DOHH2 (cell line): ENCODE measurements at regions not wholly inside any gene's neighbourhood (a gene's known extent, or its start where the extent isn't known, plus 50 kb on each side); places are given as distances from the start of the nearest gene placed in this dataset.

Experiments used
- CTCF ChIP-seq: fragments of 200-600 bp; sonication (generic); IDR thresholded peaks from one replicate; pipeline ENCODE4 v1.5.1; 2014; ENCODE audit warnings: antibody characterized with exemption, mild to moderate bottlenecking, low read depth, low read length; ENCODE audit not compliant: poor library complexity, severe bottlenecking
- EZH2phosphoT487 ChIP-seq: fragments of 200-600 bp; sonication (generic); IDR thresholded peaks from 2 replicates; pipeline ENCODE4 v1.6.1; 2017; ENCODE audit warnings: borderline replicate concordance, mild to moderate bottlenecking, antibody characterized with exemption, low read length, moderate library complexity, mixed read lengths

- no peak for TF ChIP-seq CTCF
- no peak for TF ChIP-seq EZH2phosphoT487
Observed at GRCh38 chr3:75967071-75967470, 181.7 kb upstream of the ZNF717 start.
